HG02623 (cell line): ENCODE measurements at regions not wholly inside any gene's neighbourhood (a gene's known extent, or its start where the extent isn't known, plus 50 kb on each side); places are given as distances from the start of the nearest gene placed in this dataset.

Experiments used
- ATAC-seq: cut with Tn5 transposase; IDR thresholded peaks from one replicate; pipeline ENCODE4 v1.9.1; 2021; ENCODE audit warnings: moderate library complexity; ENCODE audit not compliant: unreplicated experiment

DNA sequence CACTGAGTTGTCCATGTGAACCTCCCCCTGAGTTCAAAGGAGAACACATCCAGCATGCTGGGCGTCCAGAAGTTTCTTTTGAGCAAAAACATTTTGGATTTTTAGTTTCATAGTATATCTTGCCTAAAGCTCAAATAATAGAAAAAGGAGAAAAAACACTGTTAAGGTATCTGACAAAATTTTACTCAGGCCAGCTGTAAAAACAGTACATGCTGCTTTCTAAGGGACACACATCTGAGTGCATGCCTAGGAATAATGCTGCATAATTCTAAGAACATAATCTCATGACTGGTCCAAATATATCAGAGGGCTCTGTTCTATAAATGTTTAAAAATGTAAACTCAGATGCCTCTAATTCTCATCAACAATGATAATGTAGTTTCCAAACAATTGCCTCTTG lies 561.3 kb upstream of the INTU start:
- ATAC-seq: no peak

DNA sequence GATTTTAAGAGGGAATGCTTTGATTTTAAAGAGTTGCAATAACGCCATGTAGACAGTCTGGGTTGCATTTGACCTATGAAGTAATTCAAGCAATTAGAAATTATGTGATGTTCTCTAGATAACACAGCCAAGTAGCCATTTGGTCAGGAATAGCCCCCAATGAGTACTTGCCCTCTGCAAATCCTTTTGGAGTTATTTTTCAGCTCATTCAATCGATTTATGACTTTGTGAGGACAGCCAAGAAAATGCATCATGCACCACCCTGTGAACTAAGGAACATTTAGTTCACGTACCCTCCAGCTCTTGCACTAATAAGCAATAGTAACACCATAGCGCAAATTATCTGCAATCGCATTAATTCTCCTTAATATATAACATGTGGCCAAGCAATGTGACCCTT lies 552.6 kb upstream of the INTU start:
- ATAC-seq: no peak

DNA sequence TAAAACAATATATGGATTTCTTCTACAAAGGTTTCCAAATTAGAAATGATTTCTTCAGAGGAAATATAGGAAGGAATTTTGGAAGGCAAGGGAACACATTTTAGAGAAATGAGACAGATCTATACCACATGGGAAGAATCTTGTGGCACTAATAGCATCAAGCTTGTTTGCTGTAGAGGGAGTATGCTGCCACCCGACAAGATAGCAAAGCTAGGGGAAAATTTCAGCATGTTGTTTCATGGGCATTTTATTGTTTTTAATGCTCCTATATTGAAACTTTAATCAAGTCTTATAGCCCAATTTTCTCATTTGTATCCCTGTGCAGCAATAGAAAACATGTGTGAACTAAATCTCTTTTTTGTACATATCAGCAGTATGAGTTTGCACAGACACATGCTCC lies 551.7 kb upstream of the INTU start:
- no peak for ATAC-seq

DNA sequence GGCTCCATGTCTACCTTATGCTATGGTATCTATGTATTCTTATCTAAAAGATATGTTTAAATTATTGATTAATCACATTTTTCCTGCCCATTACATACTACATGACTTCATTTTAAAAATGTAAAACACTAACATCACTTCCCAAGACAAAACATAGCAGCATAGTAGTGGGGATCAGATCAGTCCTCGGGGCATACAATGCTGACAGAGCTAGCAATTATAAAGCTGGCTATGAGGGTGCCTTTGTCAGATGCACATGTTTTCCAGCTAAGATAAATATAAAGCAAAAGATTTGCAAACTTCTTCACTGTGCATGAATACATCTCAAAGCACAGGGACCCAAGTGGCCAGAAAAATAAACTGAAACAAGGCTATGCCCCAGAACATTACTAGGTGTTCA lies 549.8 kb upstream of the INTU start:
- no peak for ATAC-seq

DNA sequence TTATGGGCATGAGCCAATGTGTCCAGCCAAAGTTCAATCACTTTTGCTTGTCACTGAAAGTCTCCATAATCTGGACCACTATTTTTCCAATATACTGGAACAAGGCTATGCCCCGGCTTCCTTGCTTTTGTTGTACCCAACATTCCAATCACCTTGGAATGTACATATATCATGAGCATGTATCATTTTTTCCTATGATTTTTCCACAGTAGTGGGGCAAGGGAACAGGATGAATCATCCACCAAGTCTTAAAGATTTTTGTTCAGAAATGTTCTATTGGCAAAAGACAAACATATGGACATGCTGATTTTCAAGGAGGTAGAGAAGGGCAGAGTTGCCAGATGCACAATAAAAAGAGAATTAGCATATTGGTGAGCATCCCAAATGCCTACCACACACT lies 548.1 kb upstream of the INTU start:
- no peak for ATAC-seq

DNA sequence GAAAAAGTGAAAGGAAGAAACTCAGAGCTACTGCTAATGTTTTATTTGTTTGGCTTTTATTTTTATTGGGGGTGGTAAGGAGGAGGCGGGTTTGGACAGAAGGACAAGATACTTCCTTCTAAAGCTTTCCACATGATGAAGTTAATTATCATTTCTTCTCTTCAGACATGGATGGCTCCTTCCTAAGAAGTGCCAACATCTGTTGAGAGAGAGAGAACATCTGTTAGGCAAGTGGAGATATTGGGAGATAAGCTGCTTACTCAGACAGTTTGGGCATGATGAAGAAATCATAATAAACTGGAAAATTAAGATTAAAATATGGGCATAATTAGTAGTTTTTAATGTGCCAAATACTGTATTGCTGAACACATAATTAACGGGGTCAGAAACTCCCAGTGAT lies 535.7 kb upstream of the INTU start:
- ATAC-seq: no peak

DNA sequence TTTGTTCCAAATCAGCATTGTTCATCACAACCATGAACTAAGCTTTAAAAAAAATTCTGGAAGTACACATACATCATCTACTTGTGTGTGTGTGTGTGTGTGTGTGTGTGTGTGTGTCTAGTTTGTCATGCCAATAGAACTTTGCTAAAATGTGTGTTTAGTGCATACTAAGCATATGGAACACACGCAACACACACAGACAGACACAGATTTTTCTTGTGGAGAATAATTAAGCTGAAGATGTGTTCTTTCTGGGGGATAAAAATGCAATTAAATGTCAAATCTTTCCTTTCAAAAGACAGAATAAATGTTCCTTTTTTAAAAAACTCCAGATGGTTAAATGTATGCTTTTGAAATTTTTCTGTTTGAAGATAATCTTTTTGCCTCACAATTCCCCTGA lies 530.4 kb upstream of the INTU start:
- no peak for ATAC-seq

DNA sequence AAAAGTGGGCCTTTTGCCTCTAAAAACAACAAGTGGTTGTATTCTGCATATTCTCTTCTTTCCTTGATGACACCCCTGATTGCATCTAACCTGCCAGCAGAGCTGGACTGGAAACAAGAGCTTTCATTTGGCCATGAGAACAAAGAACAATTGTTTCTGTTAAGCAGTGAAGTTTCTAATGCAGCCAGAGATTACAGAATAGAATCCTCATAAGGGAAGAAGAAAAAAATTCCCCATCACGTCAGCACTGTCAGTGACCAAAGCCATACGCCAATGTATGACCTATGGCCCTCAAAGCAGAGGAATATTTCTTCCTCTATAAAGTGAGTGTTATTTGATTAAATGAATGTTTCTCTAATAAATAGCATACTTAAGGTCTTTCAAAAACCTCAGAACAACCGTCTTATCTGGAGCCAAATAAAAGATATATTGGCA lies 529.1 kb upstream of the INTU start:
- ATAC-seq: no peak

DNA sequence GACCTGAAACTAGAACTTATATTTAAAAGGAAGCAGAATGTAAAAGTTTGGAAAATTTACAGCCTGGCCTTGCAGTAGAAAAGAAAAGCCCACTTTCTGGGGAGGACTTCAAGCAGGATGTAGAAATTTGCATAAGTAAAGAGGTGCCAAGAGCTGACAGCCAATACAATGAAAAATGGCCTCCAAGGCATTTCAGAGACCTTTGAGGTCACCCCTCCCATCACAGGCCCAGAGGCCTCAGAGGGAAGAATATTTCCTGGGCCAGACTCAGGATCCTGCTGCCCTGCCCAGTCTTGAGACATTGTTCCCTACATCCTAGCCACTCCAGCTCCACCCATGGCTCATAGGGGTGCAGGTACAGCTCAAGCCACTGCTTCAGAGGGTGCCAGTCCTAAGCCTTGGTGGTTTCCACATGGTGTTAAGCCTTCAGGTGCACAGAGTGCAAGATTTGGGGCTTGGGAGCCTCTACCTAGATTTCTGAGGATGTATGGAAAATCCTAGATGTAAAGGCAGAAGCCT lies 518.9 kb upstream of the INTU start:
- ATAC-seq: no peak

DNA sequence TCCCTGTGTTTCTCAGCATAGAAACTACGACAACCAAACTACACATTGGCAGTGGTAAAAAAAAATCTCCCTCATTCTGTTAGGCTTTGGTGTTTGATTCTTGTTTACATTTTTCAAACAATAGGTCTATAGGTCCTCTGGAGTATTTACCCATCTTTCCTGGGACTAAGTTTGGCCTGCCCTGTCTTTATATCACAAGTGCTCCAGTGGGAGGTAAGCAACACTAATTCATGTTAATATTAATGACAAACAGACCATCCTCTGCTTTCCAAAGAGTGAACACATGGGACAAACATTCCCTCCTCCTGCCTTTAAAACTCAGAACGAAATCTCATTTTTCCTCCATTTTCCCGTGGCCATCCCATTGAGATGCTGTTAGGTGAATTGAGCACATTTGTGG lies 514.1 kb upstream of the INTU start:
- no peak for ATAC-seq

DNA sequence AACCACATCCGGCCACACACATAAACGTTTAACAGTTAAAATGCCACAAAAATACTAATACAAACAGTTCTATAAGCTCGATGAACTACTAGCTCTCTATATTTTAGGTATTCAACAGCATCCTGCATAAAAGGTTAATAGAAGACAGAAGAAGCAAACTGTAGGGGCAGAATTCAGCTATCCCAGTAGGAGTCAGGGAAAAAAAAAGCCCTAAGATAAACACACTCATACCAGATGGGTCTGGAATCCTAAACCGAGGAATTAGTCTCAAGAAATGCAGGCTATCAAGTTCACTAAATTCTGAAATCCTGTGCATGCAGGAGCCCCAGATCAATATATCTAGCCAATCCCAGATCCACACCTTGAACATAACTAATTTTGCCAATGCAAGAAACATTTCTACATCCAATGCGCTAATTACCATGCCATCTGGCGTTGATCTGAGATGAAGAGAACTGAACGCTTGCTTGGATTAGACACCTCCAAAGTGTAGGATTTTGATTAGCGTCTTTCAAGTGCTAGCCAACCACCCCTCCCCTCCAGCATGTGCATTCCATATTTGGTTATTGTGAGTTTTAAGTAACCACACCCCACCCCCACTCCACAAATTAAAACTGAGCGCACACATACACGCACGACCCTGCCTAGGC lies 512.2 kb upstream of the INTU start:
- ATAC-seq: no peak

DNA sequence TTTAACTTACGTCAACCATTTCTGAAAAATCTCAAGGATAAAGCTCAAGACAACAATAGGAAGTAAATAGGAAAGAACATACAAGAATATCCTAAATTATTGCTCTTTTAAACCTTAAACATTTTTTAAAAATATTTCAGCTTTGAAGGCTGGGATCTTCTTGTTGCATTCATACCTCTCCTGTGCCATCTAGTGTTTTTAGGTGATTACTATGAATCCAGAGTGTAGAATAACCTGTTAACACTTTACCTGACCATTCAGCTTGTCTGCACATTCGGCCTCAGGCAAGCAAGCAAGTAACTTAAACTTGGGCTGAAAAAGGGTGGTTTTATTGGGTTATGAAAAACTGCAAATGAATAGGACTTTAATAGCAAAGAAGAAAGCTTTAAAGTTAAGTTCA lies 507.8 kb upstream of the INTU start:
- no peak for ATAC-seq

DNA sequence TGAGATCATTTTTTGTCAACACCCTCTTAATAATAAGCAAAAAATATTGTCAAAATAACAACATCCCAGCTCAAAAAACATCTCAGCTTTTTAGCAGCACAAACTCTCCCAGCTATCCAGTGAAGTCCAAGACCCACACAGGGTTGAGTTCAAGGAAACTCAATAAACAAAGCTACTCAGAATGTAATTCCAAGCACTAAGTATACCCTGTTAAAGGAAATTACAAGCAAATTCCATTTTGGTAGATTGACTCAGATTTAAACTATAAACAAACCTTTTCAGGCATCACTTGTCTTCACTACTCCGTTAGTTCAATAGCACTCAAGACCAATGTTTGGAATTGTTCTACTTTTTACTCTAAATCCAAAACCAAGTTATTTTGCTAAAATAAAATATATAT lies 506.0 kb upstream of the INTU start:
- ATAC-seq: no peak

DNA sequence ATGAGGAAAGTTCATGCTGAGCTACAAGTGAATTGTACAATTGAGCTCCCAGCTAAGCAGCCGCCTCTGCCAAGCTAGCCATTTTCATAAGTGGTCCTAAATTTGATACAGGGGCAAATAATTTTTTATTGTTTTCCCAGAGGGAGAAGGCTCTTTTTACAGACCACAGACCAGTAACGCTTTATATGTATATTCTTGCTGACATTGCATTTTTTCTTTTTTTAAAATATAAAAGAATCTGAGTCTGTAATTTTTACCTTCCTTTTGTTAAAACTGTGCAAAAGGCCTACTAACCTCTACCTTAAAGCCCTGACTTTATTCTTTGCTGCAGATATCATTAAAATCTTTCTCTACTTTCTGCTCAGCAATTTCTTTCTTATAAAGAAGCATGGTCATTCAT lies 501.2 kb upstream of the INTU start:
- ATAC-seq: no peak

DNA sequence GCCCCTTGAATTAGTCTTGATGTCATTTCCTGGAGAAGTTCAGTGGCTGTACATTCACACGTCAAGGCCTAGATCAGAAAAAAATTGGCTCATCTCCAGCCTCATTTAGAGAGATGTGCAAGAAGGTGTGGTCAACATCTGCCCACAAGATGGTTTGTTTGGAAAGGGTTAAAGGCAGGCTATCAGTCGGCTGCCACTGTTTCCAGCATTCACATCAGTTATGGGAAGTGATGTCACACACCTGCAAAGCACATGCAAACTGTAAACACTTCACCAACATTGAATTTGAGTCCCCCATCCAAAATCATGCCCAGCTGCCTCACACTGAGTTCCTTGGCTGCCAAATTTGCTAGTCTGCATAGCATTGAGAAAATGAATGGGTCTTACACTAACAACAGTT lies 498.3 kb upstream of the INTU start:
- ATAC-seq: no peak

DNA sequence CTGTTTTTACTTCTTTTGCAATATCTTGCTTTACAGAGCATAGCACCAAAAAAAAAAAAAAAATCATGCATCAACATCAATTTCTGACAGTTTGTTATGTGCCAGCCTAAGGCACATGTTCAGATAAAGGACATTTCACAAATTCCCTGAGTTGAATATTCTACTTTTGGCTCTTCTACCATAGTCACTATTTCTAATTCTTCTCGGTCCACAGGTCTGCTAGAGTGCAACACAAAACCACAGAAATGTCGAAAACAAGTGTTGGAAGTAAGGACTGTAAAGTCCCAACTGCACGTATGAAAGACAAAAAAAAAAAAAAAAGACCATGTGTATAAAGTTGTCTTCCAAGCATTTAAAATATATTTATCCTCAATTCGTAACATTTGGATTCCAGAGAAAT lies 494.2 kb upstream of the INTU start:
- ATAC-seq: no peak

DNA sequence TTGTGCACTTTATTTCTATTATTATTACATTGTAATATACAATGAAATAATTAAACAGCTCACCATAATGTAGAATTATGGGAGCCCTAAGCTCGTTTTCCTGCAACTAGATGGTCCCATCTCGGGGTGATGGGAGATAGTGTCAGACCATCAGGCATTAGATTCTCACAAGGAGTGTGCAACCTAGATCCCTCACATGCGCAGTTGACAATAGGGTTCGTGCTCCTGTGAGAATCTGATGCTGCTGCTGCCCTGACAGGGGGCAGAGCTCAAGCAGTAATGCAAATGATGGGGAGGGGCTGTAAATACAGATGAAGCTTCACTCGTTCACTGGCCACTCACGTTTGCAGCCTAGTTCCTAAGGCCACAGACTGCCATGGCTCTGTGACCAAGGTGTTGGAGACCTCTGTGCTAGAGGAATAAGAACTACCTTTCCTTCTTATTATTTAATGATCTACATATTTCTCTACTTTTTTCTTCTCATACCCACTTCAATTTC lies 492.9 kb upstream of the INTU start:
- no peak for ATAC-seq

DNA sequence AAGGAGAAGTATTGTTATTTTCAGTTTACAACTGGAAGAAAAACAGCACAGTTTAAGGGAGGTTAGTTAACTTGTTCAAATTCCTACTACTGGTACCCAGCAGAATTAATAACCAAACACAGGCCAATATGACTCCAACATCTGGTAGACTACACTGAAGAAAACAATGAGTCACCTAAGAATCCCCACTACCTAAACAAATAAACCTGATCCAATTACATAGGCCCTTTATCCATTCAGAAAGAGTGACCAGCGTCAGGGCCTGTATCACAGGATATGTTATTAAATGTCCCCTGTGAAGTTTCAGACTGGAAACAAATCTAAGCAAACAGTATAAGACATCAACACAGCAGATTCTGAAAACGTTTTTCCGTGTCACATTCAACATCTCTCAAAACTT lies 492.5 kb upstream of the INTU start:
- no peak for ATAC-seq

DNA sequence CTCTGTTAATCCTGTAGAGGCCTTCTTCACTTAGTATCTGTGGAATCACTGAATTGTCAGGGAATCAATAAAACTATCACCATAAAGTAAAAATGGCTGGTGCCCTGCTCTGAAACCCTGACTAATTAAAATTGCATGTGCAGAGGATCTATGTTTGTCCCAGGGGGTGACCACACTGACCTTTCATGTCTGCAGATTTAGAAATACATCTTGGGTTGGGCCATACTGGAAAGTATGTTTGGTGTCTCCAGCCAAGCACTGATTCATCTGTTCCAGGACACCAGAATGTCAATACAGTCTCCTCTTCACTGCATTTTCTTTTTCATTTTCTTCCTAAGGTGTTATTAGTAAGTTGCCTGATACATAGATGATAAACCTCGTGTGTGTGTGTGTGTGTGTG lies 490.9 kb upstream of the INTU start:
- ATAC-seq: no peak

DNA sequence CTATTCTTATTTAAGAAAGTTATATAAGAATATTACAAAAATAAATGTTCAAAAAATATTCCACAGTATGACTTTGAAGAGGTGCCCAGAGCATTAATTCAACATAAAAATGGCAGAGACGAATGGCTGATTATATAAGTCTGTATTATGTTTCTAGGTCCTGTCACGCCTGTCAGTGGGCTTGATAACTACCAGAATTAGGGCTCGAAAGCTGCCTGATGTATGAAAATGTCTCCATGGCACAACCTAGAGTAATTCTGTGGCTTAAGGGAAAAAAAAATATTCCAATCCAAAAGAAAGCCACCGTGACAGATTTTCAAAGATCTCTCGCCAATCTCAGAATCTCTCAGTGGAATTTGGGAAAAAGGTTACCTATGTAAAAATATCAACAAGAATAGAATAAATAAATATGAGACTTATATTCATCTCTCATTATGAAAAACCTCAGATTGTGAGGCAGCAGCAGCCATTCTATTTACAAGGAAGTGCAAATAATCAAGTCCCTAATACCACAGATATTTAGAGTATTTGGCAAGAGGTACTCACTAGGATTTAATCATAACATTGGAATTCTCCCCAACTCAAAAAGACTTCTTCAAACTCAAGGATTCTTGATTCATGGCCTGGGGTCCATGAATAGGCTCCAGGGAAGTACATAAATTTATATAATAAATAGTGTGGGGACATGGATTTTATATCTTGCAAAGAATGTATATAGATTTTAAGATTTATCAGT lies 489.1 kb upstream of the INTU start:
- ATAC-seq: no peak

DNA sequence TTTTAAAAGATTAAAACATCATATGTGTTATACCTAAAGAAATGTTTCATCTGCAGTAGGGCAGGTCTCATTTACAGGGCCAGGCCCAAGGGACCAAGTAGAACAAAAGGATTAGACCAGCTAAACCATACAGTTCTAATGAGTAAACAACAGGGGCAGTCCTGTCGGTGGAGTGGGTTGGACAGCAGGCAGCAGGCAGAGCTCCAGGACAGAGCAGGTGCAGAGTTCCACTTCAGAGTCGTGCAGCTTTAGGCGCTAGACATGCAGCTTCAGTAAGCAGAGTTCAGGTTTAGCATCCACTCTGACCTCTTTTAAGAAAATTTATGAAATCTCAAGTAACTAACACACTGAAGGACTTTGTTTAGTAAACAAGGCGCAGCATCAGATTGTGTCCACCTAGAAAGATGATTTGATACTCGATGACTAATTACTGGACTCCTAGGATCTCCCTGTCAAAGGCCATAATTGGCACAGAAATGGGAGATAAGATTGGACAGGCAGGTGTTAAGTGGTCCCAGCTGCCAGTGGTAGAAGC lies 487.7 kb upstream of the INTU start:
- ATAC-seq: no peak

DNA sequence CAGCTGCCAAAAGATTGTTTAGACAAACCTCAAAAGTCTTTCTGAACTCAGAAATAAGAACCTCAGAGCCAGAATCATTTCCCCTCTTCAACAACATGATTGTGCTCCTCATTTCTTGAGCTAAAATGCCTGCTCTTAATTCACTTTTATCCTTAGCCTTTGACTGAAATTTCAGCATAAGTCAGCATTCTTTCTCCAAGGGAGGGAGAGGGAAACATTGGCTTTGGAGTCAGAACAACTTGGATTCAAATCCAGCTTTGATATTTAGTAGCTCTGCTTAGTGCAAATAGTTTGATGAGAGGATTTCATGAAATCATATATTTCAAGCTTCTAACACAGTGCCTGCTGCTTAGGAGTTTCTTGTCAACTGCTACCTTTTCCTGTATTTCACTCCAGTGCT lies 484.6 kb upstream of the INTU start:
- ATAC-seq: no peak
